ELF-1 (cell line): ENCODE measurements at regions not wholly inside any gene's neighbourhood (a gene's known extent, or its start where the extent isn't known, plus 50 kb on each side); places are given as distances from the start of the nearest gene placed in this dataset.

Source experiments
- DNase-seq: peaks from one replicate; pipeline ENCODE4 v3.0.0-alpha.2; 2016; ENCODE audit warnings: low read depth, low spot score

DNA sequence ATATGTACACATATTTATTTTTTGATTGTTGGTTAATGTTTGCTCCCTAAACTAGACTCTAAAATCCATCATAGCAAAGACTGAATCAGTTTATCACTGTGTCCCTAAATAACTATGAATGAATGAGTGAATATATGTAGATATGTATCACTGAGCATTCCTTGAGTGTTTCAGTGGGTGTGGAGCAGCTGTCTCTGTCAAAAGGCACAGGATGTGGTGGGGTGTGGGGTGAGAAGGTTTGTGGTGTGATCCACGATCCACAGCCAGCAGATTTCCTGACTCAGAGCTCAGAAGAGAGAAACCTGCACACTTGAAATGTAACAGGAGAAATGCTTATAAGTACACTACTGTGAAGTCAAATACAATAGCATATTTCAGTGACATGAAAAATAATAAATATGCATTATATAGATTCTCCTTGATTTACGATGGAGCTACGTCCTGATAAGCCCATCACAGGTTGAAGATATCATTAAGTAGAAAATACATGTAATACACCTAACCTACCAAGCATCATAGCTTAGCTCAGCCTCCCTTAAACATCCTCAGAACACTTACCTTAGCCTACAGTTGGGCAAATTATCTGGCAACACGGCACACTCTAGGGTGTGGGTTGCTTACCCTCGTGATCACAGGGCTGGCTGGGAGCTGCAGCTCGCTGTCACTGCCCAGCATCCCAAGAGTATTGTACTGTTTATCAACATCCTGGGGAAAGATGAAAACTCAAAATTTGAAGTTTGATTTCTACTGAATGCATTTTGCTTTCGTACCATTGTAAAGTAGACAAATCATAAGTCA, 287.0 kb downstream of the GAS1 start:
- DNase-seq = no peak

DNA sequence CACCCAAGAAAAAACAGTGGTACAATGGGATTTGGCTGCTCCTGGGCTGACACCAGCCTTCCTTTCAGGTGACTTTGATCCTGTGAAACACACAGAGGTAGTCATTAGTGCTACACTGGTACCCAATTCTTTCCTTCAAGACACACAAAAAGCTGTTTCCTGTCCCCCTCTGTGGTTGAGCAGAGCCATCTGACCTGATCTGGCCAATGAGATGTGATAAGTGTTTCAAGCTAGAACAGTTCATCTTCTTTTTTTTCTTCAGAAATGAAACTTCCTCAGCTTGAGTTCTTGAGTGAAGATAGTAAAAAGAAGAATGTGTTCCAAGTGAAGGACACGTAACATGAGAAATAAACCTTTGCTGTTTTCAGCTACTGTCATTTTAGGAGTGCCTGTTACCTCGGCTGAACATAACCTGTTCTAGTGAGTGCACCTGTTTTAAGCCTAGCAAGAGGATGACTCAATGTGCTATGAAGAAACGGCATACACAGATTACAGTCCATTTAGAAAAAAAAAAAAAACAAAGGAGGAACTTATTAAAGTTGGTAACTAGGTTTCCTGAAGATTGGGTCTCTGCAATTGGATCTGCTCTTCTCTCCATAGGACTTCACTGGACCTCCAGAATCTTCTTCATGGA, 287.8 kb downstream of the GAS1 start:
- DNase-seq = no peak

DNA sequence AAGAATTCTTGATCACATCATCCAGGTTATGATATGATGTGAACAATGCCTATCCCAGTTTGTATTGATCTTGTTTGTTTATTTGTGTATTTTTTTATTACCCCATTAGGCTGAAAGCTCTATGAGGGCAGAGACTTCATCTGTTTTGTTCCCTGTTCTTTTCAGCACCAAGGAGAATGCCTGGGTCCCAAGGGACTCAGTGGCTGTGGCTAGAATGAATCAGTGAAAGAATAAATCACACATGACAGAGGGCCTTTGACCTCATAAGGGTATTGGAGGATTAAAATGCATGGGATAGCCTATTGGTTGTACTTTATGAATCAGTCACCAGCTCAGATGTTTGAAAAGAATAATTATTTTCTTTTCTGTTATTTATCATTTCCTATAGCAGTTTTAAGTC, 292.2 kb downstream of the GAS1 start:
- DNase-seq = no peak

DNA sequence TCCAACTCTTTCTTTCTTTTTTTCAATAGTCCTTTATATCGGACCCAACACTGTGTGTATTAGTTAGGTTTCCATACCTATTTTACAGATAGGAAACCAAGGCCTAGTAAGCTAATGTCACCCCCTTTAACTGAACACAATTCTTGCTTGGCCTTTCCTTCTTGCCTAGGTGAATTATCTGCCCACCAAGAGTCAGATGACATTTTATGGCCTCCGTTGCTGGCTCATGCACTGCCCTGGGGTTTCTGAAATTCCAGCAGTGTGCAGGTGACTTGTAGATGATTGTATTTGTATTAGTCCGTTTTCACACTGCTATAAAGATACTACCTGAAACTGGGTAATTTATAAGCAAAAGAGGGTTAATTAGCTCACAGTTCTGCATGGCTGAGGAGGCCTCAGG, 293.8 kb downstream of the GAS1 start:
- DNase-seq = no peak

DNA sequence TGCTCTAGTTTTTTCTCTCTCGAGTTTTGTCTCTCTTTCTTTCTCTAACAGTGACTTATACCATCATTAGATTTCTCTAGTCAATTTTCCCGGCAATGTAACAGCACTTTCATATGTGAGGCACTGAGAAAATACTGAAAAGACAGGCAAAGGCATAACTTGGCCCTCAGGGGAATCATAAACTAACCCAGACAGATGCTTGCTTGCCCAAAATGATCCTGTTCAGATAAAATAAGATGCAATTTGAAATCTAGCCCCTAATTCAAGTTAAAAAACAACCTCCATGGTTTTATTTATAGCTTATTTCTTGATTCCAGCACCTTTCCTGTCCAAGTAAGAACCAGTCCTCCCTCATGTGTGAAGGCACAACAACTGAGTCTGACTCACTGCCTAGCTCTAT, 294.6 kb downstream of the GAS1 start:
- DNase-seq = no peak

DNA sequence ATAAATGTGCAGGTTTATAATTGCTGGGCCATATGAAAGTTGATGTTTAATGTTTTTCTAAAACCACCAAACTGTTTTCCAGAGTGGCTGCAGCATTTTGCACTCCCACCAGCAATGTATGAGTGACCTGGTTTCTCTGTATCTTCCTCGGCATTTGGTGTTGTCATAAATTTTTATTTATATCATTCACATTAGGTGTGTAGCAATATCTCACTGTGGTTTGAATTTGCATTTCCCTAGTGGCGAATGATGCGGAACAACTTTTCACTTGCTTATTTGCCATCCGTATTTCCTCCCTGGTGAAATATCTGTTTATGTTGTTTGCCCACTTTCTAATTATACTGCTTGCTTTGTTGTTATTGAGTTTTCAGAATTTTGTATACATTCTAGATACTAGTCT, 295.7 kb upstream of the TUT7 start:
- no peak for DNase-seq

DNA sequence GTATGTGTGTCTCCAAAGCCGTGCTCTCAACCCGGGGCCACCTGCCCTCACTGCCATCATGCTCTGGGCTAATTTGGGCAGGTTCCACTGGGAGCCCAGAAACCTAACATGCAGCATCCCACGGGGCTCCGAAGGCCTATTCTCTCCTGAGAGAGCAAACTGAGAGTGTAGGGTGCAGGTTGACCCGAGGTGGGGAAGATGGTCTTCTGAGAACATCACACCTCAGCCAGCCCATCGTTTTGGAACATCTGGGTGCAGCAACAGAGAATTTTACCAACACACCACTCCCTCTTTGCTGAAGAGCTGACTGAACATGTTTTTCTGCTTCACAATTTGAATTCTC, 294.6 kb upstream of the TUT7 start:
- no peak for DNase-seq

DNA sequence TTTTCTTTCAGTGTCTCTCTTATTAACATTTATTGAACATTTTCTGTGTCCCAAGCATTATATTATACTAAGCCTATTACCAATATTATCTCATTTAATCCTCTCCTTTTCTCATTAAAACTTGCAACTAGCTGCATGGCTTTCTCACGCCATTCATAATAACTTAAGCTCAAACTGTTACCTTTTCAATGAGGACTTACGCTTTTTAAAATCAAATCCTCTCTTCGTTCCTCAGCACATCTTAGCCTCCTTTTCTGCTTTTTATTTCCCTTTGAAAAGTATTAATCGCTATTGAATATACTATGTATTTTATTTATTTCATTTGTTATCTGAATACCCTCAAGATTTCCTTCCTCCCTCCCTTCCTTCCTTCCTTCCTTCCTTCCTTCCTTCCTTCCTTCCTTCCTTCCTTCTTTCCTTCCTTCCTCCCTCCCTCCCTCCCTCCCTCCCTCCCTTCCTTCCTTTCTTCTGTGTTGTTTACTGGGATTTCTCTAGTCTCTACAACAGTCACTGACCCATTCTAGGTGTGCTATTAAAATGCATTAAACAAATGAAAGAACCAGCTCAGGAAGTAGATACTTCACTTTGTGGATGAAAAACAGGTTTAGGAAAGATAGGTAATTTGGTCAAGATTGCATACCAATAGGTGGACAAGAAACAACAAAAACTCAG, 294.1 kb upstream of the TUT7 start:
- no peak for DNase-seq

DNA sequence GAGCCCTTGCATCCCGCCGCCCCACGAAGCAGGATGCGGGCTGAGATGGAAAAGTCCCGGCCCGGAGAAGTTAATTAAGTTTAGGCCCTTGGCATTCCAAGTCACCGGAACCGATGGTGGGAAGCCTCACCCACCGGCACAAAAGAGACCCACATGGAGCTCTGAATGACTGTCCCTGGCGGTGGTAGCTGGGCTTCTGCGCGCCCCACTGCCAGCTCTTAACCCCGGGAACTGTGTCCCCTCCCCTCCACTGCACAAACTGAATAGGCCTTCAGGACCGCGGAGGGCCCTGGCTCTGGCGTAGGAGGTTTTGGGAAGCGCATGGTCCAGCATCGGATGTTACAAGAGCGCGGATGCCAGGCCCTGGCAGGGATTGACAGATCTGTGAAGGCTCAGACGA, 291.1 kb upstream of the TUT7 start:
- peak; percentile 32 for DNase-seq

DNA sequence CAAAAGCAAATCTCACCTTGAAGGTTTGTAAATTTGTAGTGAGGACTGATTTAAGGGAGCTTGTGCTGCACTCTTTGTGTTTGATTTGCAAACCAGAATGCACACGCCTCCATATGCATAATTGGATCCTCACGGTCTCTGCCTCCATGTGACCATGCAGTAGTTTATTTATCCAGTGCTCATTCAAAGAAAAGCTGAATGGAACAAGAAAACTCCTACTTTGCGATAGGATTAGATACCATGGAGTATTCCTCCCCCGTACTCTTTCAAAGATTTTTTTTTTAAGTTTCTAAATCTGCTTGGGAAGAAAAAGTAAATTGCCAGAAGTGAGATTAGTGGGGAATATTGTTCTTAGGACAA, 290.4 kb upstream of the TUT7 start:
- DNase-seq = no peak

DNA sequence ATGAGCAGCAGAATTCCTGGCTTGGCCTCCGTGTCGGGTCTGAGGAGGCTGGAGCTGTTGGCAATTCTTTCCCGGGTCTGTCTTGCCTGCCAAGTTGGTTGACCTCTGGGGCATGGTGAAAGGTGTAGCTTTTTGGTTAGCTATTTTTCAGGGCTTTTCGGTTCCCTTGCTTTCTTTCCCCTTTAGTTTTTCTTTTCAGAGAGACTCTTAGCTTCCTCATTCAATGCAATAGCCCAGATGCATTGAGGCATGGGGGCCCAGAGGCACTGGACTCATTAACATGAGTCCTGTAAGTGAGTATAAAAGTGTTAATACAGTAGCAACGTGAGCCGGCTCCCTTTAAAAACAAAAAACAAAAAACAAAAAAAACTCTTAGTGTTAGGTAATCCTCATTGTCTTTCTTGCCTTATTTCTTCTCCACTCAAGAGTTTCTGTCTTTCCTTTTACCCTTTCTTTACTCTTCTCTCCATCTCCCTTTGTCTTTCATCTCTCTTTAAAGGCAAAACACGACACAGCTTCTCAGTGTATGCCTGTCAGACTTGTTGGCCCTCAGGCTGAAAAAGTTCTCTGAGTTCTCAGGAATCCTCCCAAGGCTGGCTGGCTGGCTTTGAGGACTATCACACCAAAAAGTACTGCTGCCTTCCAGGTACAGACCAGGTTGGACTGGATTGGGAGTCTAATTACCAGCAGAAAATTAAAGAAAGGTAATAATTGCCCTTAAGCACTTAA, 289.9 kb upstream of the TUT7 start:
- DNase-seq = peak; percentile 87

DNA sequence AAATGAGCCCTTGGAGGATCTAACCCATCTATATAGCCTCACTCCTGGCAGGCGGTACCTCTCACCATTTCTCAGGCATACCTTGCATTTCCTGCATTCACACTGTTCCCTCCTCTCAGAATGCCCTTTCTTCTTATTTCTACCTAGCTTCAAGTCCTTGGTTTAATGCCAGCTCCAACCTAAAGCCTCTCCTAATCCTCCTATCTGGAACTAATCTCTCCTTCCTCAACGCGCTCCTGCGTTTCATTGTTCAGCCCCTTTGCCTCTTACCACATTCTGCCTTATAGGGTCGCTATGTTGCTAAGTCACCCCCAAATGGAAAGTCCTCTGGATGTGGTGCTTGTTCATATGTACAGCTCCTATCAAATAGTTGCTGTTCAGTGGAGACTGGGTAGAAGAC, 288.5 kb upstream of the TUT7 start:
- peak; percentile 19 for DNase-seq

DNA sequence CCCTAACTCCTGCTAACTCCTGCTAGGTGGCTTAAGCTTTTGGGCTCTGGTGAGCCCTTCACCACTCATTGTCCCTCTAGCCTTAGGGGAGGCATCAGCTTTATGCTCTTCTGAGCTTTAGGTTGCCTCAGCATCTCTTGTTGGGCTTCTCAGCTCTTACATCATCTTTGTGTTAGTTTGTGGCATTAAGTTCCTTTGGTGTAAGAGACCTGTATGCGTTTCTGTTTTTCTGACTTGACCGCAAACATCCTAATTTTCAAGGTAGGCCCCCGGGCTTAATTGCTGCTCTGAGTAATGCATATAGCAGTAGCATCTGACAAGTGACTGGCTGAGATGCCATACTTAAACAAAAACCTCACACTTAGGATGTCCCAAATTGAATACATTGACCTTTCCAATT, 287.8 kb upstream of the TUT7 start:
- DNase-seq = peak; percentile 70

DNA sequence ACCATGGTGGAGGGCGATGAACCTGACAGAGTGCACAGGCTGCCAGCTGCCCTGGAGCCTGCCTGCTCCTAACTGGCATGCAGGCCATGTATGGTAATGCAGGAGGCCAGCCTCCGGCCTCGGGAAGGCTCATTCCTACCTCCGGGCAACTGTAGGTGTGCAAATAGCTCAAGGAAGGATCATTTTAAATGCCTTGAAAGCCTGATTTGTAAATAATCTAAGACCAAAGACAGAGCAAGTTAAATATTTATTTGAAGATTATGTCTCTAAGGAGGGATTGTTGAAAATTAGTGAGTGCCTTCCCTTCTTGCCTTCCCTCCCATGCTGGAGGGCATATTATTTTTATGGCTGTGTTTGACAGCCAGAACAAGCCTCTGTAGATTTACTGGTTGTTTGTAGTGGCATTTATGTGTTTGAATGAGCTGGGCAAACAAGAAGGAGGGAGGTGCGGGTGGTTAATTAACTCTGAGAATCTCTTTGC, 285.7 kb upstream of the TUT7 start:
- DNase-seq = peak; percentile 42

DNA sequence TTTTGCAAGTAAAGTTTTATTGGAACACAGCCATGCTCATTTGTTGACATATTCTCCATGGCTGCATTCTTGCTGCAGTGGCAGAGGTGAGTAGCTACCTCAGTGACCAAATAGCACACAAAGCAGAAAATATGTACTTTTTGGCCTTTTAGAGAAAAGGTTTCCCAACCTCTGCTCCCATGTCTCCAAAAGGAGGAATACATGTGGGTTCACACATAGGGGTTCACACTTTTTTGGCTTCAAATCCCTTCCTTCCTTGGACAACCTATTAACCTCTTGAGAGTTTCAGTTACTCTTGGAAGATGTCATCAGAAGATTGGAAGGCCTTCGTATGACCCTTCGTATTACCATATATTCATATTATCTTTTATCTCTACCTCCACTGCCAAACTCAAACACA, 285.1 kb upstream of the TUT7 start:
- DNase-seq = no peak

DNA sequence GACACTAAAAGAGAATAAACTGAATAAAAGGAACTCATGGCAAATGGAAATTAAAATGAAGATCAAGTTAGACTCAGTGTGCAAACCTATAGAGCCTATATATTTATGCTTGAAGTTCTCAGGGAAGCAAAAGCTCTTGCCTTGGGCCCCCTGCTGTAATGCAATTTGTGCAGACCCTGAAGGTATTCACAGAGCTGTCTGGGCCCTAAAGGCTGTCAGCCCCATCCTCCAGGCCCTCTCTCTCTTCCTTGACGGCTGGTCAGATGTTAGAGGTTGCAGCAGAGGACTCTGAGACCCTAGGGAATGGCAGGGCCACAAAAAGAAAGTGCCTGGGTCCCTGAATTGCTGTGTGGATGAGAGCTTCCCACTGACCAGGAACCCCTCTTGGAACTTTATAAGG, 283.9 kb upstream of the TUT7 start:
- DNase-seq = peak; percentile 51

DNA sequence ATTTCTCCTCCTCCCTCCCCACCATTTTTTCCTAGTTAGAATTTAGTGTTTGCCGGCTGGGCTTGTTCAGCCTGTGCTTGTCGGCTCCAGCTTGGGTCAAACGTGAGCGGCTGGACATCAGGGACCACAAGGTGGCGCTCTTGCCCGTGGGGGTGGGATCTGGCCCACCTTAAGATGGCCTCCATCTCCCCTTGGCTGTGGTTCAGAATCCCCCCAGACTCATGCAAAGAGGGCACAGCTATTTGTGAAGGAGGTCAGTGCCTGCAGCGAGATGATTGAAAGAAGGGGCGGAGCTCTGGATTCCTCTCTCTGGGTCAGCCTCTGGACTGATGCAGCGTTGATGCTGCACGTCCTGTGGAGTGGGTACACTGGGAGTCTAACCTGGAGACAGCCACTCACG, 283.3 kb upstream of the TUT7 start:
- DNase-seq = peak; percentile 97

DNA sequence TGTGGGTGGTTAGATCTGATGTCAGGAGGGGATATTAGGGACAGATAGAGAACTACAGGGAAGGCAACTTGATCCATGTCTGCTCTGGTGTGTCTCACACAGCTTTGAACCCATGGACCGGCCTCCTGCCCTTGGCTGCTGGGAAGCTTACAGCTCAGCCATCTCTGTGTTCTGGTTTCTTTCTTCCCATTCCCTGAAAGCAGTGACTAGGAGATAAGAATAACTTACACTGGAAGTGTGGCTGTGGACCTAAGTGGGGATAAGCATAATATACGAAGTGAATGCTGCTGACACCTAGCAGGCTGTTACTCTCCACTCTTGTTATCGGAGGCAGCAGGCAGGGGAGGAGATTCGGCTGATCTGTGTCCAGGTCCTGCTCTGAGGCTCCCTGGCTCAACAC, 282.3 kb upstream of the TUT7 start:
- peak; percentile 64 for DNase-seq

DNA sequence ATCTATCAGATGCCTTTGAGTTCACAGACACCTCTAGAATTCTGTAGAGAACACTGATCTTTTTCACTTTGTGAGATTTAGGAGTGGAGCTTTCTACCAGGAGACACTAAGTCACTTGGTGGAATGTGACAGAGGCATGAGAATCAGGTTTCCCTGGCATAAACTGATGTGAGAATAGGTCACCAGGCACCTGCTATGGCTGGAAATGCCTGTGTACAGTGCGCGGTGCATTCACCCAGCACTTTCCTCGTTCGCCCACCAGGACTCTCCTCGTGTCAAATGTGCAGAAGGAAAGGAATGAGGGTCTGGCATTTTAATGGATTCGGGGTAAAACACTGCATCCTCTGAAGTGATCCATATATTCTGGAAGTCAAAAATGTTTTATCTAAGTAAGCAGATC, 281.8 kb upstream of the TUT7 start:
- no peak for DNase-seq

DNA sequence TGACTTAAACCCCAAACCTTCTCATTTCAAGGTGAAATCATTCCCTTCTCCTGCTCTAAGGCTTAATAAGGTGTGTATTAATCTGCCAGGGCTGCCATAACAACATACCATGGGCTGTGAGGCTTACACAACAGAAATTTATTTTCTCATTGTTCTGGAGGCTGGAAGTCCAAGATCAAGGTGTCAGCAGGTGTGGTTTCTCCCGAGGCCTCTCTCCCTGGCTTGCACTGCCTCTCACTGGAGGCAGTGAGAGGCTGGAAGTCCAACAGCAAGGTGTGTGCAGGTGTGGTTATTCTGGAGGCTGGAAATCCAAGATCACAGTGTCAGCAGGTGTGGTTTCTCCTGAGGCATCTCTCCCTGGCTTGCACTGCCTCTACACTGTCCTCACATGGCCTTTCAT, 280.3 kb upstream of the TUT7 start:
- no peak for DNase-seq

DNA sequence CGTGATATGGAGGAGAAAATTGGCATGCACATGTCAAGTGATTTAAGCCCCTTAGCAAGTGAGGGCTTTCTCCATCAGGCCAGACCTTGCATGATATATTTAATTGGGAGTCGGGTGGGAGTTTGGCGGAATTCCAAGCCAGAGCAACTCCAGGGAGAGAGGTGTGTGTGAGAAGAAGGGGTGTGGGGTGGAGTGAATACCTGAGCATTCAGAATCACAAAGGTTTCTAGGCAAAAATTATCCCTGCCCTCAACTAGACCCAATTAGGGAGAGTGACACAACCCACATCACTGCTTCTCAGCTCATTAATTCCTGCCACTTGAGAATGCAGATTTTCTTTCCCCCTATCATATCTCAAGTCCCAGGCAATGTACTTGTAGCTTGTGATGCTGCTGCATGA, 279.7 kb upstream of the TUT7 start:
- no peak for DNase-seq

DNA sequence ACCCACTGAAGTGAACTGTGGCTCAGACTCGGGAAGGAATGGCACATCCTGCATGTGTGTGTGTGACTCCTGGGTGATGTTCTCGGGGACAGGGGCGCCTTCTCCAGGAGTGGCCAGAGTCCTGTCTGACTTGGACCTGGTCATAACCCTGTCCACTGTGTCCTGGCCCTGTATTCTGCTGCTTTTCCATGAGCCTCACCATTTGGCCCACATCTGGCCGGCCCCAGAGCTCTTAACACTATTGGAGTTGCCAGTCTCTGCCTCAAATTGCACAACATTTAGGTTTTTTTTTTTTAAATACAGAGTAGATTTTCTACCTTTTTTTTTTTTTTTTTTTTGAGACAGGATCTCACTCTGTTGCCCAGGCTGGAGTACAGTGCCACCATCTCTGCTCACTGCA, 278.3 kb upstream of the TUT7 start:
- no peak for DNase-seq
